ENCODE measurements at regions not wholly inside any gene's neighbourhood (a gene's known extent, or its start where the extent isn't known, plus 50 kb on each side); places are given as distances from the start of the nearest gene placed in this dataset.

- ATAC-seq (no peak), DNase-seq (no peak)
- no peak overlapping the region for H3K27ac ChIP-seq (ENCODE audit: low read length)
- BruUV-seq (replicated peaks): no TSS peak
- H3K9me3 ChIP-seq (ENCODE audit: low read length): no peaks in the 10 kb centered on the region
- no peak overlapping the region for H3K9ac ChIP-seq (ENCODE audit: low read length)
- no peak overlapping the region for H3K4me3 ChIP-seq (ENCODE audit: low read length)
- CTCF ChIA-PET: no interaction called here
- no peak for TF ChIP-seq EZH2 (IDR thresholded peaks at IDR 0.05; ENCODE audit: low read length, unreplicated experiment)
- TF ChIP-seq EZH2phosphoT487 (IDR thresholded peaks at IDR 0.05; ENCODE audit: borderline replicate concordance, low read length): no peak
- TF ChIP-seq, protein P1, sequence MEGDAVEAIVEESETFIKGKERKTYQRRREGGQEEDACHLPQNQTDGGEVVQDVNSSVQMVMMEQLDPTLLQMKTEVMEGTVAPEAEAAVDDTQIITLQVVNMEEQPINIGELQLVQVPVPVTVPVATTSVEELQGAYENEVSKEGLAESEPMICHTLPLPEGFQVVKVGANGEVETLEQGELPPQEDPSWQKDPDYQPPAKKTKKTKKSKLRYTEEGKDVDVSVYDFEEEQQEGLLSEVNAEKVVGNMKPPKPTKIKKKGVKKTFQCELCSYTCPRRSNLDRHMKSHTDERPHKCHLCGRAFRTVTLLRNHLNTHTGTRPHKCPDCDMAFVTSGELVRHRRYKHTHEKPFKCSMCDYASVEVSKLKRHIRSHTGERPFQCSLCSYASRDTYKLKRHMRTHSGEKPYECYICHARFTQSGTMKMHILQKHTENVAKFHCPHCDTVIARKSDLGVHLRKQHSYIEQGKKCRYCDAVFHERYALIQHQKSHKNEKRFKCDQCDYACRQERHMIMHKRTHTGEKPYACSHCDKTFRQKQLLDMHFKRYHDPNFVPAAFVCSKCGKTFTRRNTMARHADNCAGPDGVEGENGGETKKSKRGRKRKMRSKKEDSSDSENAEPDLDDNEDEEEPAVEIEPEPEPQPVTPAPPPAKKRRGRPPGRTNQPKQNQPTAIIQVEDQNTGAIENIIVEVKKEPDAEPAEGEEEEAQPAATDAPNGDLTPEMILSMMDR (conservative IDR thresholded peaks at IDR 0.05; ENCODE audit: low read depth, low read length): no peak
- H3F3A ChIP-seq (ENCODE audit: low read length, unreplicated experiment): no peaks in the 10 kb centered on the region
- H2AFZ ChIP-seq (ENCODE audit: low read length): no peak overlapping the region
- no peaks in the 10 kb centered on the region for H3K9me2 ChIP-seq (replicated peaks; ENCODE audit: low read length)
- H3K36me3 ChIP-seq (ENCODE audit: low read depth, low read length): no peaks in the 10 kb centered on the region
- intact Hi-C loops (cut with micrococcal nuclease): no loop called here
- no peaks in the 10 kb centered on the region for H3K79me2 ChIP-seq (ENCODE audit: low read length)
- no peaks in the 10 kb centered on the region for H3K27me3 ChIP-seq (ENCODE audit: low read length)
- no peaks in the 10 kb centered on the region for H4K20me1 ChIP-seq (ENCODE audit: low read length)
- H3K4me1 ChIP-seq (ENCODE audit: insufficient read depth, low read length): 0 out of 2 replicates have a peak, but pooled peaks cover 3% of the 10 kb centered on the region
- H3K4me2 ChIP-seq (ENCODE audit: low read length): no peak overlapping the region
- POLR2A ChIA-PET (ENCODE audit: unreplicated experiment): no interaction called here
These were observed 327.3 kb upstream of the TRAM1L1 start for GRCh38 chr4:117412661-117413060.

DNA sequence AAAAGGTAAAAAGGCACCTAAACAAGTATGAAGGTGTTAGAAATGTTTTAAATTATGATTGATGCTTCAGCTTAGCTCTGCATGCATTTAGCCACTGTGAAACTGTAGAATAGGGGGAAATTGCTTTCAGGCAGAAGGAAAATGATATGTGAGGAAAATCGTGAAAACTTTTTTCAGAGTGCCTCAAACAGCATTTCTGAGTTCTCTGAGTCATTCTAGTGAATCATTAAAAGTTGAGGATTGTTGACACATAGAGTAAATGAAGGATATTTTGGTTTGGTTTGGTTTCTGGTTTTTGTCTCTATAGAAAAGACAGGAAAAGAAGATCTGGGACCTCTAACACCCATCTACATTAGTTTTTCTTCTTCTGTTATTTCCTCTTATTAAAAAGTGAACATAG lies 332.5 kb upstream of the TRAM1L1 start:
- peak; percentile 57 for DNase-seq
- TF ChIP-seq EZH2phosphoT487 (IDR thresholded peaks at IDR 0.05; ENCODE audit: borderline replicate concordance, low read length) (no peak), EZH2 (IDR thresholded peaks at IDR 0.05; ENCODE audit: low read length, unreplicated experiment) (no peak)
- TF ChIP-seq, protein P1 (conservative IDR thresholded peaks at IDR 0.05; ENCODE audit: low read depth, low read length): no peak

GRCh38 chr4:117420948-117421347 lies 335.6 kb upstream of the TRAM1L1 start:
- ChIA-PET CTCF (no interaction called here), POLR2A (ENCODE audit: unreplicated experiment) (no interaction called here)
- Histone ChIP-seq H3K9me3 (ENCODE audit: low read length) (no peaks in the 10 kb centered on the region), H2AFZ (ENCODE audit: low read length) (no peak overlapping the region), H3K9ac (ENCODE audit: low read length) (no peak overlapping the region), H3K27me3 (ENCODE audit: low read length) (no peaks in the 10 kb centered on the region), H3K4me2 (ENCODE audit: low read length) (no peak overlapping the region), H3K27ac (ENCODE audit: low read length) (no peak overlapping the region), H3K36me3 (ENCODE audit: low read depth, low read length) (no peaks in the 10 kb centered on the region), H3K4me1 (ENCODE audit: insufficient read depth, low read length) (0 out of 2 replicates have a peak, but pooled peaks cover 4% of the 10 kb centered on the region), H3K9me2 (replicated peaks; ENCODE audit: low read length) (no peaks in the 10 kb centered on the region), H3K79me2 (ENCODE audit: low read length) (no peaks in the 10 kb centered on the region), H3K4me3 (ENCODE audit: low read length) (no peak overlapping the region), H3F3A (ENCODE audit: low read length, unreplicated experiment) (no peaks in the 10 kb centered on the region), H4K20me1 (ENCODE audit: low read length) (no peaks in the 10 kb centered on the region)
- TF ChIP-seq EZH2 (IDR thresholded peaks at IDR 0.05; ENCODE audit: low read length, unreplicated experiment) (no peak), EZH2phosphoT487 (IDR thresholded peaks at IDR 0.05; ENCODE audit: borderline replicate concordance, low read length) (no peak)
- TF ChIP-seq, protein P1 (conservative IDR thresholded peaks at IDR 0.05; ENCODE audit: low read depth, low read length): no peak
- intact Hi-C loops (cut with micrococcal nuclease): no loop called here
- DNase-seq: no peak
- ATAC-seq: no peak
- BruUV-seq (replicated peaks): no TSS peak

More for the DNA sequence above, 332.5 kb upstream of the TRAM1L1 start:
- Histone ChIP-seq H3K9me2 (replicated peaks; ENCODE audit: low read length) (no peaks in the 10 kb centered on the region), H3K27me3 (ENCODE audit: low read length) (no peaks in the 10 kb centered on the region), H2AFZ (ENCODE audit: low read length) (no peak overlapping the region), H3K27ac (ENCODE audit: low read length) (no peak overlapping the region), H3K36me3 (ENCODE audit: low read depth, low read length) (no peaks in the 10 kb centered on the region), H3K4me2 (ENCODE audit: low read length) (no peak overlapping the region), H3F3A (ENCODE audit: low read length, unreplicated experiment) (no peaks in the 10 kb centered on the region), H3K9ac (ENCODE audit: low read length) (no peak overlapping the region), H3K79me2 (ENCODE audit: low read length) (no peaks in the 10 kb centered on the region), H3K4me3 (ENCODE audit: low read length) (no peak overlapping the region), H3K9me3 (ENCODE audit: low read length) (no peaks in the 10 kb centered on the region), H4K20me1 (ENCODE audit: low read length) (no peaks in the 10 kb centered on the region), H3K4me1 (ENCODE audit: insufficient read depth, low read length) (0 out of 2 replicates have a peak, but pooled peaks cover 4% of the 10 kb centered on the region)
- ATAC-seq: peak; percentile 59
- ChIA-PET CTCF (no interaction called here), POLR2A (ENCODE audit: unreplicated experiment) (no interaction called here)
- no TSS peak for BruUV-seq (replicated peaks)
- intact Hi-C loops (cut with micrococcal nuclease): no loop called here

All from PC-3 (cell line).